IMR-90 (cell line): ENCODE measurements at regions not wholly inside any gene's neighbourhood (a gene's known extent, or its start where the extent isn't known, plus 50 kb on each side); places are given as distances from the start of the nearest gene placed in this dataset.

ENCODE experiments used
- ATAC-seq: fragments of 200-7000 bp; cut with Tn5 transposase; 2 replicates; pipeline ENCODE4 v1.9.1; 2020; ENCODE audit warnings: low read depth, mild to moderate bottlenecking, moderate library complexity
- BruUV-seq: library from RNA; stranded (reverse); fragments of 400-500 nt; replicated peaks from 2 replicates; lab custom pipeline; 2021; lab: Mats Ljungman, UMichigan
- CTCF ChIA-PET: fragments of 300-600 bp; formaldehyde crosslinking; extraction: SDS; loops from one replicate; lab custom pipeline; 2021; ENCODE audit warnings: antibody characterized with exemption; lab: Yijun Ruan, JAX
- POLR2A ChIA-PET: fragments of 300-600 bp; sonication (Branson Sonifier 250); formaldehyde crosslinking; loops from one replicate; lab custom pipeline; 2022; ENCODE audit warnings: antibody characterized with exemption; ENCODE audit not compliant: unreplicated experiment; lab: Charles Lee
- DNase-seq: peaks from one replicate; pipeline ENCODE4 v3.0.0; 2013
- H2AFZ ChIP-seq: replicated peaks from 2 replicates; pipeline ENCODE3; 2013; ENCODE audit warnings: low read length, mild to moderate bottlenecking; ENCODE audit not compliant: poor library complexity
- H2AK5ac ChIP-seq: 2 replicates; pipeline ENCODE4 v1.6.1; 2013; ENCODE audit warnings: low read depth, low read length, inconsistent platforms
- H2AK9ac ChIP-seq: replicated peaks from 2 replicates; pipeline ENCODE3; 2013; ENCODE audit warnings: mild to moderate bottlenecking, low read depth, low read length, moderate library complexity; ENCODE audit not compliant: poor library complexity
- H2BK120ac ChIP-seq: 2 replicates; pipeline ENCODE4 v1.6.1; 2013; ENCODE audit warnings: low read depth, low read length, inconsistent platforms
- H2BK15ac ChIP-seq: 3 replicates; pipeline ENCODE4 v1.6.1; 2013; ENCODE audit warnings: low read depth, low read length, inconsistent platforms
- H2BK20ac ChIP-seq: 2 replicates; pipeline ENCODE4 v1.6.1; 2013; ENCODE audit warnings: low read depth, mild to moderate bottlenecking, inconsistent platforms, low read length, moderate library complexity
- H2BK5ac ChIP-seq: 2 replicates; pipeline ENCODE4 v1.6.1; 2013; ENCODE audit warnings: mild to moderate bottlenecking, low read depth, low read length, inconsistent platforms; ENCODE audit not compliant: poor library complexity, severe bottlenecking
- H3K14ac ChIP-seq: replicated peaks from 2 replicates; pipeline ENCODE4 v1.6.1; 2013; ENCODE audit warnings: low read depth, low read length, inconsistent platforms
- H3K18ac ChIP-seq: 2 replicates; pipeline ENCODE4 v1.6.1; 2013; ENCODE audit warnings: low read depth, low read length, control low read depth
- H3K23ac ChIP-seq: 2 replicates; pipeline ENCODE4 v1.6.1; 2013; ENCODE audit warnings: low read depth, low read length, inconsistent platforms
- H3K27ac ChIP-seq: 2 replicates; pipeline ENCODE4 v1.5.1; 2013; ENCODE audit warnings: mild to moderate bottlenecking, control low read depth, low read length; ENCODE audit not compliant: insufficient read depth
- H3K27me3 ChIP-seq: 2 replicates; pipeline ENCODE4 v1.6.1; 2013; ENCODE audit warnings: low read length; ENCODE audit not compliant: control insufficient read depth, insufficient read depth
- H3K36me3 ChIP-seq: 2 replicates; pipeline ENCODE4 v1.6.1; 2013; ENCODE audit warnings: low read length, mixed read lengths; ENCODE audit not compliant: control insufficient read depth, insufficient read depth
- H3K4ac ChIP-seq: 2 replicates; pipeline ENCODE4 v1.6.1; 2013; ENCODE audit warnings: low read depth, low read length, inconsistent platforms
- H3K4me1 ChIP-seq: 2 replicates; pipeline ENCODE4 v1.6.1; 2013; ENCODE audit warnings: low read length, mixed read lengths; ENCODE audit not compliant: control insufficient read depth, insufficient read depth
- H3K4me2 ChIP-seq: 2 replicates; pipeline ENCODE4 v1.6.1; 2013; ENCODE audit warnings: low read depth, mild to moderate bottlenecking, control low read depth, low read length, moderate library complexity
- H3K4me3 ChIP-seq: 2 replicates; pipeline ENCODE4 v1.5.1; 2013; ENCODE audit warnings: low read depth, mild to moderate bottlenecking, control low read depth, low read length, moderate library complexity; ENCODE audit not compliant: insufficient read depth
- H3K56ac ChIP-seq: 2 replicates; pipeline ENCODE4 v1.6.1; 2013; ENCODE audit warnings: low read length, inconsistent platforms; ENCODE audit not compliant: insufficient read depth; ENCODE audit errors: extremely low read depth
- H3K79me1 ChIP-seq, 2 experiments: 2 replicates each; pipeline ENCODE4 v1.6.1; 2013; ENCODE audit warnings: low read length in 2 of 2, inconsistent platforms in 1 of 2, low read depth in 1 of 2
- H3K9ac ChIP-seq: 2 replicates; pipeline ENCODE4 v1.6.1; 2013; ENCODE audit warnings: low read depth, low read length, control low read depth
- H3K9me1 ChIP-seq: 2 replicates; pipeline ENCODE4 v1.6.1; 2013; ENCODE audit warnings: low read length, inconsistent platforms; ENCODE audit not compliant: insufficient read depth
- H3K9me3 ChIP-seq: 2 replicates; pipeline ENCODE4 v1.6.1; 2013; ENCODE audit warnings: low read length; ENCODE audit not compliant: control insufficient read depth, insufficient read depth
- H4K20me1 ChIP-seq: 2 replicates; pipeline ENCODE4 v1.6.1; 2013; ENCODE audit warnings: low read length, inconsistent platforms; ENCODE audit not compliant: insufficient read depth
- H4K5ac ChIP-seq: 2 replicates; pipeline ENCODE4 v1.6.1; 2013; ENCODE audit warnings: mild to moderate bottlenecking, low read depth, low read length, control low read depth
- H4K8ac ChIP-seq, 2 experiments: 2 replicates each; pipeline ENCODE4 v1.6.1; 2013; ENCODE audit warnings: low read depth in 2 of 2, low read length in 2 of 2, control low read depth in 1 of 2, inconsistent platforms in 1 of 2
- H4K91ac ChIP-seq: 2 replicates; pipeline ENCODE4 v1.6.1; 2013; ENCODE audit warnings: low read depth, low read length, inconsistent platforms; ENCODE audit not compliant: insufficient read depth
- BHLHE40 ChIP-seq: fragments of 150-350 bp; IDR thresholded peaks from 2 replicates; pipeline ENCODE4 v1.6.1; 2016; ENCODE audit warnings: mild to moderate bottlenecking, low read depth, low read length
- FOS ChIP-seq: fragments of 150-350 bp; IDR thresholded peaks from 2 replicates; pipeline ENCODE4 v1.6.1; 2016; ENCODE audit warnings: low read depth, low read length
- MAFK ChIP-seq: IDR thresholded peaks from 2 replicates; pipeline ENCODE4 v1.6.1; 2012; ENCODE audit warnings: low read depth, low read length, improper control_type of control experiment
- RAD21 ChIP-seq: IDR thresholded peaks from 2 replicates; pipeline ENCODE4 v1.6.1; 2012; ENCODE audit warnings: low read length, improper control_type of control experiment
- RFX5 ChIP-seq: IDR thresholded peaks from 2 replicates; pipeline ENCODE4 v1.8.0; 2012; ENCODE audit warnings: low read depth, mild to moderate bottlenecking, low read length, moderate library complexity
- WGBS, 2 experiments: methylation state at CpG; one replicate each; pipeline versions ENCODE4 v1.1.5 to v1.1.7; 2013; ENCODE audit warnings: missing lambda C conversion rate in 2 of 2; ENCODE audit not compliant: insufficient read length in 1 of 2; ENCODE audit errors: extremely low coverage in 2 of 2; 5-methylcytosine and 5-hydroxymethylcytosine counted together
- dilution Hi-C: fragments of 300-500 bp; cut with HindIII; formaldehyde crosslinking; loops from one replicate; pipeline ENCODE4 v1.14.3; 2018; ENCODE audit warnings: low sequenced_read_pairs; ENCODE audit not compliant: unreplicated experiment
- in situ Hi-C: fragments of 300-500 bp; cut with MboI; formaldehyde crosslinking; loops from 3 replicates; pipeline ENCODE4 v1.14.3; 2019; ENCODE audit warnings: low sequenced_read_pairs, inconsistent platforms, mixed read lengths
- intact Hi-C: fragments of 100-400 bp; cut with micrococcal nuclease; formaldehyde crosslinking; loops from 2 replicates; pipeline ENCODE4 v1.10.0; 2022

DNA sequence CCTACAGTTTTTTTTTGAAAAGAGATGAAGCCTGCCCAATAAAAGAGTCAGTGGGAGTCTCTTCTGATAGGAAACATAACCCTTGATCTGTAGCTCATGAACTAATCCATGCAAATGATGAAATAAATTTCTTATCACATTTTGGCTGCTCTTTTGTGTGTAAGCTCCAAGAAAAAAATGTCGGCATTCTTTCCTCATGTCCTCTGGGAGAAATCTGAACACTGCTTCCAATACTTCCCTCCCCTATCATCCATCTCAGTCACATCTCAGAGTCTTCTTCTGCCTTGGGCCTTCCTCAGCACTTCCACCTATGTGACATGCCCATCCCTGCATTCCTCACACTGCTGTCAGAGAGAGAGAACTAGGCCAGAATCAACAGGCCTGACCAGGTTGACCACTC lies 395.7 kb upstream of the ST6GAL2 start:
- no TSS peak for BruUV-seq
- H3K23ac ChIP-seq = no peak overlapping the region
- no peak overlapping the region for H3K9ac ChIP-seq
- H2BK15ac ChIP-seq = no peak overlapping the region
- DNase-seq (no peak), ATAC-seq (no peak)
- H3K14ac ChIP-seq = no peak overlapping the region
- no peak overlapping the region for H3K4ac ChIP-seq
- no peak for TF ChIP-seq BHLHE40
- no peak for TF ChIP-seq FOS
- no peak for TF ChIP-seq RFX5
- no peak for TF ChIP-seq MAFK
- TF ChIP-seq RAD21 = no peak
- no peaks in the 10 kb centered on the region for H3K4me1 ChIP-seq
- H3K79me1 ChIP-seq = no peaks in the 10 kb centered on the region
- intact Hi-C loops (no loop called here), dilution Hi-C loops (no loop called here), in situ Hi-C loops (no loop called here)
- H3K27me3 ChIP-seq = no peaks in the 10 kb centered on the region
- no peak overlapping the region for H2BK120ac ChIP-seq
- POLR2A ChIA-PET = no interaction called here
- no peak overlapping the region for H3K4me3 ChIP-seq
- no peak overlapping the region for H4K91ac ChIP-seq
- no peak overlapping the region for H3K4me2 ChIP-seq
- CTCF ChIA-PET = no interaction called here
- no peak overlapping the region for H2AK5ac ChIP-seq
- H3K18ac ChIP-seq = no peak overlapping the region
- H4K8ac ChIP-seq = no peak overlapping the region
- H3K56ac ChIP-seq = no peak overlapping the region
- 60% methylated on average over 1 of the region's 1 CpG; no CpG with 5 or more reads in 1 of the 2 experiments for WGBS, 2 experiments
- H3K36me3 ChIP-seq = no peaks in the 10 kb centered on the region
- H3K9me1 ChIP-seq = no peaks in the 10 kb centered on the region
- no peak overlapping the region for H4K5ac ChIP-seq
- no peak overlapping the region for H2AK9ac ChIP-seq
- H4K20me1 ChIP-seq = no peaks in the 10 kb centered on the region
- H3K9me3 ChIP-seq = peaks cover 4% of the 10 kb centered on the region
- H2AFZ ChIP-seq = no peak overlapping the region
- H3K27ac ChIP-seq = no peak overlapping the region
- H2BK5ac ChIP-seq = no peak overlapping the region
- H2BK20ac ChIP-seq = no peak overlapping the region
